Ureter (tissue), 1 donor: ENCODE measurements at regions not wholly inside any gene's neighbourhood (a gene's known extent, or its start where the extent isn't known, plus 50 kb on each side); places are given as distances from the start of the nearest gene placed in this dataset.

ENCODE experiments used
- DNase-seq: peaks from one replicate; pipeline ENCODE4 v3.0.0-alpha.2; 2020; ENCODE audit warnings: low spot score
- donor health status: DM: yes; HTN: yes; CAD: no.

GRCh38 chr6:5946701-5947100 is 60.0 kb downstream of the NRN1 start:
- DNase-seq, result no peak

DNA sequence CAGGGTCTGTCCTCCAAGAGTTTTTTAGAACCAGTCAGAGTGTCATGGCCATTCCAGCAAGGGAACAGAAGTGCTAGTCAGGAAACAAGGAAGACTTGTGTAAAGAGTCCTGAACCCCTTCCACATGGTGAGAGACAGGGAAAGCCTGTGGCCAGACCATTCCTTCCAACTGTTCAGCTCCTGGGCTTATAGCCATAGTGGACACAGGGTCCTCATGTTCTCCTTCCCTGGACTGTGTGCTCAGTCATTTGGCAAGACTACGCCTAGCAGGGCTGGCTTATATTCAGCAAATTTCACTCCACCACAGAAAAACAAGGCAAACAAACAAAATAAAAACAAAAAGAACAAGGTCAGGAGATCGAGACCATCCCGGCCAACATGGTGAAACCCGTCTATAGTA is 60.5 kb downstream of the NRN1 start:
- no peak for DNase-seq

GRCh38 chr6:5943591-5943990 is 63.1 kb downstream of the NRN1 start:
- DNase-seq, result no peak

- DNase-seq, result no peak
Measured at GRCh38 chr6:5942591-5942990, 64.1 kb downstream of the NRN1 start.

DNA sequence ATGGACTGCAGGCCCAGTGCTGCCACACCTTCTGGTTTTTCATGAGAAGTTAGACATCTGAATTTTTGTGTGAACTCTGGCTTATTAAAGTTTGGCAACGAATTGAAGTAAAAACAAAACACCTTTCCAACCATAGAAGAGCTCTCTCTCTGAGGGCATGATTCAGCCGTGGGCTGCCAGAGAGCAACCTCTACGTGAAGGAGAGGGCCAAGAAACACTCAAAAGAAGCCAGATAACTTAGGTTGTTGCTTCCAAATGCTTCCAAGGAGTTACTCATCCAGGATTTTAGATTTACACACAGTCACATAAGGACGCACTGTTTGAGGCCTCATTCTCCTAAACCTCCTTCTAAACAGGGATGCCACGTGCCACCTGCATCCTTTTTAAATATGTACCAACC is 65.5 kb downstream of the NRN1 start:
- no peak for DNase-seq

DNA sequence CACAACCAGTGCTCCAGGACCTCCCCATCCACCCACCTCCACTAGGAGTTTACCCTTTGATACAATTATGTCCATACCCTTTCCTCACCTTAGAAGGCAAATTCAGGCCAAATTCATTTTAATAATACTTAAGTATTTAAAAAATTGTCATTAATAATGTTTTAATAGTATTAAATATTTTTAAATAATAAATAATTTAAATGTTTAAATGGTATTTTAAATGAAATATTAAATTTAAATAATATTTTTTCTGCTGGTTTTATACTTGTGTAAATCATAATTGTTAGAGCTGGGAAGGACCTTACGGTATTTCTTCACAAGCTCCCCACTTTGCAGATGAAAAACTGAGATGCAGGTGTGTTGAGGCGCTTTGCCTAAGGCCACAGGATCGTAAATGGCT is 67.8 kb downstream of the NRN1 start:
- DNase-seq, result no peak

DNA sequence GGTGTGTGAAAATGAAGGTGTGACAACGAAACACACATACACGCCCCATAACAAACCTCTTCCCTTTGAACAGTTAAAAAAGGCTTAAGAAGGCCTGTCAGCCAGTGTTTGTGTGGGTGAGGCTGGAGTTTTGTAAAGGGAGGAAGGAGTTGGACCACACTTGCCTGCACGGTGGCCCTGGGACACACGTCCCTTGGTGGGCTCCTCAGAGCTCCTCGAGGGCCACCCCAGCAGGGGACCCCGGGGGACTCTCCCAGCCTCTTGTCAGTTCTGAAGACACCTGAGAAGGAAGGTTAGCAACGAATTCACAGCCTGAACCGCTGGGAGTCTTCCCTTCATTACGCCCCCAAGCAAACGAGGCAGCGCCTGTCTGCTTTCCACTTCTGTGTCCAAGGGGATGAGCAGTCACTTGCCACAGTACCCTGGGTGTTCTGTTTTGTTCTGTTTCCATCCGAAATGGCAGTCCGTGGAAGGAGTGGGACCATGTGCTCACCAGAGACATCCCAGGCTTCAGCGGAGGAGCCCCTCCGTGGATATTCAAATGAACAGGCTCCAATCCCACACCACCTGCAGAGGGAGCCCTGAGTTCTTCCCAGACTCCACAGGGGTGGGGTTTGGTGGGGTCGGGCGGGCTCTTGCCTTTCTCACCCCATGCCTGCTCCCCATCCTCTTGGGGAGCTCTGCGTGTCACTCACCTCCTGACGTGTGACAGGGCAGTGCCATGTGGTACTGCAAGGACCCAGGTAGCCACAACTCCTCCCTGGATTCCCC is 68.6 kb downstream of the NRN1 start:
- DNase-seq, result no peak

- no peak for DNase-seq
Measured at GRCh38 chr6:5937169-5937909, 69.4 kb downstream of the NRN1 start.

DNA sequence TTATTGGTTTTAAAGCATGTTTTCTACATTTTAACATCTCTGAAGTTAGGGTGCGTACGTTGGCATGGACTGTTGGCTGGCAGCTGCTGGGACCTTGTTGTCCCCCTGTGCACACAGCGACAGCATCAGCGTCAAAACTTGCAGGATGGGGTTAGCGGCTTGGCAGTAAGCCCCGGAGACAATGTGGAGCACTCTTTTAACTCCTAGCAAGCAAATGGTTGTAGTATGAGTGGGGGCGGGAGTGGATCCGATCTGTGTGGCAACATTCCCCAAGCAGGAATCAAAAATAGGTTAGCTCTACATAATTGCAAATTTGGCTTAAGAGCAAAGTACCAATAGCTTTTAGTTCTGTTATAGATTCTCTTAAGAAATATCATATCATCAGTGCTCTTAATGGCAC is 70.1 kb downstream of the NRN1 start:
- DNase-seq, result no peak

DNA sequence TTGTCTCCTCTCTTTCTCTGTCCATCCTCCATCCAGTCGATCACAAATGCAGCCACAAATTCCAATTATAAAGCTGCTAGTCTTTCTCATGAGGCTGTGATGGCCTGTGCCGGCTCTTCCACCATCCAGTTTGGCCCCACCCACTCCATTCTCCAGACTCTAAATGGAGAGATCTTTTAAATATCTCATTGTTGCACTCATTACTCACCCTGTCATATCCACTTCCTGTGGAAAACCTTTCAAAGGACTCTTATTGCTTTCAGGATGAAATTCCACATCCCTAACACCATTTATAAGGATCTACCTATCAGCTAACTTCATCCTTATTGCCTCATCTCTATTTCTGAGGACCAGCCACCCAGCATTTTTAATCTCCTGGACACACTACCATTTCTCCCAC is 70.6 kb downstream of the NRN1 start:
- DNase-seq, result no peak

DNA sequence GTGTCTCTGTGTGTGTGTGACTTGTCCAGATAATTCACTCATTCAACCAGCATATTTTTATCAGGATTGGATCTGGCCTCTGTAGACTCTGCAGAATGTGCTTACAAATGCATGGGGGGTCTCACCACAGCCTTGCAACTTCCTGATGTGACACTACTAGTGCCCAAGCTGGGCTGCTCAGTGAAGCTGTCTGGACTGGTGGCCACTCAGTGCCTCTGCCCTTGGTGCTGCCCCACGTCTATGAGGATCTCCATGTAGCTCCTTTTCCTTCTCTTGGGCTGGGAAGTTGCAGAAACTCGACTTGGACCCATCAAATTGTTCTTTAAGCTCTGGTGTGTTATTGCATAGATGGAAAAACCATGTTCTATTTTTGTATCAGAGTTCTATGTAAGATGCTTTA is 75.8 kb downstream of the NRN1 start:
- no peak for DNase-seq

DNA sequence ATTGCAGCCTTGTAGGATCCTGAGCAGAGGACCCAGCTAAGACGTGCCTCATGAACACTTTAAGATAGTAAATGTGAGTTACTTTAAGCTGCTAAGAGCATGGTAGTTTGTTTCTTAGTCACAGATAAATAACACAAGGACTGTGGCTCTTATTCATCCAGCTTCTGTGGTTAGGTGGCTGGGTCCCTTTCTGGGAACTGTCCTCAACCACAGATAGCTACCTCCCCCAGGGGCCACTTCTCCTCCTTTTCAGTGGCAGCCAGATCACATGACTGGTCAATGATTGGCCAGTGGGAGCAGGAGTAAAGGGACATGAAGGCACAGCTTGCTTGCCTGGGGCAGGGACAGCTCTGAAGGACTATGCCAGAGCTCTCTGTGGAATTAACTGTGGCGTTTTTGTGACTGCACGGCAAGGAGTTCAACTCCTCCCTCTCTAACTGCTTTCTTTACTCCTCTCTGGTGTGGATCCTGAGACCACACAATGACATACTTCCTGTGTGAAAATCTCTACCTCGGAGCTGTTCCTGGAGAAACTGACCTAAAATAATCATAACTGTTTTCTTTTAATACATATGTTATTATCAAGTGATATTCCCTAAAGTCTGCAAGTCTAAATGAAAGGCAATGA is 76.5 kb downstream of the NRN1 start:
- no peak for DNase-seq

DNA sequence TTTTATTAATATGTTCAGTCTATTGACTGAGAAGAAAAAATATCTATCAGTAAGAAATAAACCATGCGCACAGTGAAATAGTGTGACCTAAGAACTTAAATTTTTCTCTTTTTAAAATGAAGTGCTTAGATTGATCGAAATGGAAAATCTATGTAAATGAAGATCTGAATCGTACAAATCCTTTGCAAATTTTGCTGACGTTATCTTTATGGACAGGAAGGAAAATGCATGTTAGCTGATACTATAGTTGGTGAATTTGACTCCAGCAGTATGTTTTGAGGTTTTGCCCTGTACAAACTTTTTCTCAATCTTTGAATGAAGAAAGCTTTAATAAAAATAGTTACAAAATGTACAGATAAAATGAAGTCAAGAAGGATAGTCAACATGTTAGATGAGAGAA is 82.9 kb downstream of the NRN1 start:
- DNase-seq, result no peak

DNA sequence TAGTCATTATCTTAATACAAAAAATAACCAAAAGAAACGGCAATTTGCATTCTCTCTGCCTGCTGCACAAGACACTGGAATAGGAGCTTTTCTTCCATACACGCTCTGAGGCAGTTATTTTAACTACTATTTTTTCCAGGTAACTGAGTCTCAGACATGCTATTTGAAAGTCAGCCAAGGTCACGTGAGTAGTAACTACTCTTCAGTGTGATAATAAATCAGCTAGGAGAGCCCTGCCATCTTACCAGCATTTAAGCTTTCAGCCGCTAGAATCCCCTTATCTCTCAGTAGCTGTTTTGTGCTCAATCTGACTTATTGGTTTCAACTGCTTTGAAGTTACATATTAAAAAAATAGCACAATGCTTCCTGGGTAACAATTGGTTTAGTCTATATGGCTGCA is 84.5 kb downstream of the NRN1 start:
- no peak for DNase-seq

DNA sequence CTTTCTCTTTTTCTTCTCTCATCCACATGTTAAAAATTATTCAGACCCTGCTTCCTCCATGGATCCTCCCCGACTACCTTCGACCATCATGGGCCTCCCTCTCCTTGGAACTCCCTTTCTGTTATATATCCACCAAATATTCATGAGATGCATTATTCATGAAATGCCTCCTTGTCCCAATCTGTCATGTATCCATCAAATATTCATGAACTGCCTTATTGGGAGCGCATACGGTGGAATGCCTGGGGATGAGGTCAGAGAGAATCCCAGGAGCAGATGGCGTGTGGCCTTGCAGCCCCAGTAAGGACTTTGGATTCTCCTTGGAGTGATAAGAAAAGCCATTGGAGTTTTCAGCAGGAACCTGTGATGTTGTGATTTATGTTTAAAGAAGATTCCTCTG is 97.0 kb downstream of the NRN1 start:
- no peak for DNase-seq

- no peak for DNase-seq
Measured at GRCh38 chr6:5906842-5907241, 99.9 kb downstream of the NRN1 start.

DNA sequence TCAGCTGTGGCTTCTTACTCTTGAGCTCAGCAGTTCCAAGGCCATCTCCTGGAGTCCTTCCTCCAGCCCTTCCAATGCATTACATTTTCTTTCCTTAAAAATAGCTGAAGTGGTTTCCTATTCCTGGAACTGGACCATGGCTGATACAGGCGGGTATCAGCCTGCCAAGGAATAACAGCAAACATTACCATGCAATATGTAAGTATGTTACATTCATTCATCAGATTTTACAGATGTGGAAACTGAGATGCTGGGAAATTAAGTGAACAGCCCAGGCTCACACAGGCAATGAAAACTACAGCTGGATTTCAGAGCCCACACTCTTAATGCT is 100.4 kb downstream of the NRN1 start:
- no peak for DNase-seq

DNA sequence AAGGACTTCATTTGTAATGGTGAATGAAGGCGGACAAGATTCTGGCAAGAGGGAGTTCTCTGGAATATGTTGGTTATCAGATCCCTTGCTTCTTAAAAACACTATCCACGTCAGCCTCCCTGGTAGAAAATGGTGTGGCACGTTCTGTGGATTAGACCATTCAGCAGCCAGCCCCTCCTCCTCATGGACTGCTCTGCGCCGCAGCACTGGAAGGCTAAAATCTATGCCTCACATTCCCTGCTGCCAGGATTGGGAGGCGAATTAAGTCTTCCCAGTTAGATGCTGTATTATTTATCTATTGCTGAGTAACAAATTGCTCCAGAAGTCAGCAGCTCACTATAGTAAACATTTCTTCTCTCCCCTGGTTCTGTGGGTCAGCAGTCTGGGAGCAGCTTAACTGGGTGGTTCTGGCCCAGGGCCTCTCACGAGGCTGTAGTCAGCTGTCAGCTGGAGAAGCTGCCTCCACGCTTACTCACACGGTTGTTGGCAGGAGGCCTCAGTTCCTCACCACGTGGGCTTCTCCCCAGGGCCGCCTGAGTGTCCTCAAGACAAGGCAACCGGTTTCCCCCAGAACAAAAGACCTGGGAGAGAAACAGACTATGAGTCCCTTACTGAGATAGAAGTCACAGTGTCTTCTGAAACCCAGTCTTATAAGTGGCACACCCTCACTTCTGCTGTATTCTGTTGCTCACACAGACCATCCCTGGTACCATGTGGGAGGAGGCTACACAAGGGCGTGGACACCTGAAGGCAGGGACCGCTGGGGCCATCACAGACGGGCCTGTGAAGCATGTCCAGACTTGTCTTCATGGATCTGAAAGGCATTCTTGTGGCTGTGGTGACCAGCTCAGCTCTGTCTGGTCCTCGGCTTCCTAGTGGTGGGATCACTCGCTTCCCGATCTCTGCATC is 101.0 kb downstream of the NRN1 start:
- peak; percentile 64 for DNase-seq

- DNase-seq, result no peak
Measured at GRCh38 chr6:5904532-5904931, 102.2 kb downstream of the NRN1 start.

DNA sequence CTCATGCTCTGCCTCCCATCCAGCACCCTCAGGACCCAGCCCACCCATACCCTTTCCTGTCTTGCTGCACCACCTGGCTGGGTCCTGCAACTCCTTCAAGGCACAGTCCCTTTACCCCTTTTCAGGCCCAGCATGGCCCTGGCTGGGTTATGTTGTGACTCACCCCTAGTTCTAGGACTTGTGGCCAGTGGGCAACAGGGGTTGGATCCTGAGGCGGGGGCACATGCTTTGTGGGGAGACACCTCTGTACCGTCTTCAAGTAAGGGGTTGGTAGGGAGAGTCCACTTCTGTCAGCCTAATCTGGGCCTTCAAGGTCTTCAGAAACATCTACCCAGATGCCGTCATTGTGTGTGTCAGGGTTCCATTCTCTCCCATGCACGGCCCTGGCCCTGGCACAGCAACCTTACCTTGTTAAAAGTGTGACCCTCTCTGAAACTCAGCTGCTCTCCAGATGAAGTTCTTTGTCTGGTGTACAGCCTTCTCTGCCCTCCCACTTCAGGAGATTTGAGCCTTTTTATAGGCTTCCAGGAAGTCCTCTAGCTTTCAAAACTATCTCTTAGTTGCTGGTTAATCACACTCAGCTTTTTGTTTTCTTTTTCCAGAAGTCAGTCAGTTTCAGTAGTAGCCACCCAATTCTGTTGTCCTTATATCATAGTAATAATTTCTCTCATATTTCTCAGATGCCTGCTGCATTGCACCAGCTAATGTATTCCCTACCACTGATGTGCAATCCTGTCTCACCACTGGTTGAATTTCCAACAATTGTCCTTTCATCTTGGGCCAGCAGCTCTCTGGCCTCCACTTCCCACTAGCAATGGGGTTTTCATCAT is 107.3 kb downstream of the NRN1 start:
- no peak for DNase-seq

GRCh38 chr6:5898563-5898962 is 108.2 kb downstream of the NRN1 start:
- no peak for DNase-seq
